ENCODE measurements at regions not wholly inside any gene's neighbourhood (a gene's known extent, or its start where the extent isn't known, plus 50 kb on each side); places are given as distances from the start of the nearest gene placed in this dataset.

GRCh38 chr7:27409311-27409710 is 166.7 kb downstream of the EVX1 start:
- no peak overlapping the region for H3K9ac ChIP-seq
- H4K20me1 ChIP-seq (ENCODE audit: insufficient read depth): no peaks in the 10 kb centered on the region
- H2AFZ ChIP-seq (ENCODE audit: low read depth): no peak overlapping the region
- no peaks in the 10 kb centered on the region for H3K36me3 ChIP-seq (replicated peaks in 1 of 2; ENCODE audit: control insufficient read depth in 1 of 2, insufficient read depth in 2 of 2, low read length in 1 of 2)
- no peaks in the 10 kb centered on the region for H3K79me2 ChIP-seq (ENCODE audit: insufficient read depth)
- POLR2A ChIA-PET: no interaction called here
- TF ChIP-seq TEAD4 (IDR thresholded peaks at IDR 0.05; ENCODE audit: borderline replicate concordance, insufficient read depth) (no peak), NRF1 (IDR thresholded peaks at IDR 0.05; ENCODE audit: low read depth, low read length) (no peak), GABPA (IDR thresholded peaks at IDR 0.05; ENCODE audit: low read depth) (no peak), TCF12 (IDR thresholded peaks at IDR 0.05) (no peak), CHD2 (IDR thresholded peaks at IDR 0.05; ENCODE audit: low read length, partially characterized antibody) (no peak), EZH2phosphoT487 (IDR thresholded peaks at IDR 0.05; ENCODE audit: borderline replicate concordance, low read depth) (no peak), ELF1 (IDR thresholded peaks at IDR 0.05) (no peak), MEF2A (IDR thresholded peaks at IDR 0.05; ENCODE audit: borderline replicate concordance, low read depth) (no peak), TAF1 (IDR thresholded peaks at IDR 0.05; ENCODE audit: borderline replicate concordance, low read depth, low read length) (no peak)
- TF ChIP-seq, protein P1, sequence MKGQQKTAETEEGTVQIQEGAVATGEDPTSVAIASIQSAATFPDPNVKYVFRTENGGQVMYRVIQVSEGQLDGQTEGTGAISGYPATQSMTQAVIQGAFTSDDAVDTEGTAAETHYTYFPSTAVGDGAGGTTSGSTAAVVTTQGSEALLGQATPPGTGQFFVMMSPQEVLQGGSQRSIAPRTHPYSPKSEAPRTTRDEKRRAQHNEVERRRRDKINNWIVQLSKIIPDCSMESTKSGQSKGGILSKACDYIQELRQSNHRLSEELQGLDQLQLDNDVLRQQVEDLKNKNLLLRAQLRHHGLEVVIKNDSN (IDR thresholded peaks at IDR 0.05; ENCODE audit: borderline replicate concordance, low read depth): no peak
- TF ChIP-seq, protein P2, sequence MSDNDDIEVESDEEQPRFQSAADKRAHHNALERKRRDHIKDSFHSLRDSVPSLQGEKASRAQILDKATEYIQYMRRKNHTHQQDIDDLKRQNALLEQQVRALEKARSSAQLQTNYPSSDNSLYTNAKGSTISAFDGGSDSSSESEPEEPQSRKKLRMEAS (IDR thresholded peaks at IDR 0.05; ENCODE audit: low read depth): no peak
- TF ChIP-seq, protein P3, sequence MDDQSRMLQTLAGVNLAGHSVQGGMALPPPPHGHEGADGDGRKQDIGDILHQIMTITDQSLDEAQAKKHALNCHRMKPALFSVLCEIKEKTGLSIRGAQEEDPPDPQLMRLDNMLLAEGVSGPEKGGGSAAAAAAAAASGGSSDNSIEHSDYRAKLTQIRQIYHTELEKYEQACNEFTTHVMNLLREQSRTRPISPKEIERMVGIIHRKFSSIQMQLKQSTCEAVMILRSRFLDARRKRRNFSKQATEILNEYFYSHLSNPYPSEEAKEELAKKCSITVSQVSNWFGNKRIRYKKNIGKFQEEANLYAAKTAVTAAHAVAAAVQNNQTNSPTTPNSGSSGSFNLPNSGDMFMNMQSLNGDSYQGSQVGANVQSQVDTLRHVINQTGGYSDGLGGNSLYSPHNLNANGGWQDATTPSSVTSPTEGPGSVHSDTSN (IDR thresholded peaks at IDR 0.05): no peak
- no peak overlapping the region for H3K4me2 ChIP-seq
- H3K4me3 ChIP-seq (ENCODE audit: low read depth in 2 of 2, low read length in 1 of 2): no peak overlapping the region
- no peaks in the 10 kb centered on the region for H3F3A ChIP-seq (replicated peaks; ENCODE audit: insufficient read depth)
- no peaks in the 10 kb centered on the region for H3K9me3 ChIP-seq
- DNase-seq: no peak
- no peaks in the 10 kb centered on the region for H3K9me2 ChIP-seq
- H3K27me3 ChIP-seq (ENCODE audit: insufficient read depth): peaks cover 7% of the 10 kb centered on the region; the same call in 1 of the 2 replicates
- no peaks in the 10 kb centered on the region for H3K4me1 ChIP-seq (ENCODE audit: control insufficient read depth in 1 of 2, insufficient read depth in 2 of 2, low read depth in 1 of 2, low read length in 1 of 2)
- no peak overlapping the region for H3K27ac ChIP-seq (ENCODE audit: low read depth in 2 of 2, low read length in 1 of 2)
- 54% methylated on average over 3 of the region's 3 CpGs for WGBS (ENCODE audit: low lambda C conversion rate)
- CTCF ChIA-PET: no interaction called here

GRCh38 chr7:27409776-27410175 is 167.2 kb downstream of the EVX1 start:
- no peak for DNase-seq
- Histone ChIP-seq H3K79me2 (ENCODE audit: insufficient read depth) (no peaks in the 10 kb centered on the region), H3K4me2 (no peak overlapping the region), H3K9me3 (no peaks in the 10 kb centered on the region), H3K9ac (no peak overlapping the region), H3K36me3 (replicated peaks in 1 of 2; ENCODE audit: control insufficient read depth in 1 of 2, insufficient read depth in 2 of 2, low read length in 1 of 2) (no peaks in the 10 kb centered on the region), H3K4me1 (ENCODE audit: control insufficient read depth in 1 of 2, insufficient read depth in 2 of 2, low read depth in 1 of 2, low read length in 1 of 2) (no peaks in the 10 kb centered on the region), H3K27ac (ENCODE audit: low read depth in 2 of 2, low read length in 1 of 2) (no peak overlapping the region), H3K27me3 (ENCODE audit: insufficient read depth) (peaks cover 6% of the 10 kb centered on the region; the same call in 1 of the 2 replicates), H3K9me2 (no peaks in the 10 kb centered on the region), H2AFZ (ENCODE audit: low read depth) (no peak overlapping the region), H3K4me3 (ENCODE audit: low read depth in 2 of 2, low read length in 1 of 2) (no peak overlapping the region), H3F3A (replicated peaks; ENCODE audit: insufficient read depth) (no peaks in the 10 kb centered on the region), H4K20me1 (ENCODE audit: insufficient read depth) (no peaks in the 10 kb centered on the region)
- WGBS (ENCODE audit: low lambda C conversion rate): 22% methylated on average over 2 of the region's 2 CpGs
- ChIA-PET CTCF (interaction anchor here (1.4 kb wide), 1 partner anchor 24 kb away, joined by 3 read pairs; no protein-coding TSS in a partner anchor), POLR2A (no interaction called here)
- TF ChIP-seq GABPA (IDR thresholded peaks at IDR 0.05; ENCODE audit: low read depth) (no peak), SMC3 (IDR thresholded peaks at IDR 0.05; ENCODE audit: low read depth, low read length) (no peak), POLR2AphosphoS5 (IDR thresholded peaks at IDR 0.05; ENCODE audit: low read depth, low read length) (no peak), SIN3A (IDR thresholded peaks at IDR 0.05; ENCODE audit: borderline replicate concordance, low read depth, low read length) (no peak), ELF1 (IDR thresholded peaks at IDR 0.05) (no peak), TEAD4 (IDR thresholded peaks at IDR 0.05; ENCODE audit: borderline replicate concordance, insufficient read depth) (no peak), CHD2 (IDR thresholded peaks at IDR 0.05; ENCODE audit: low read length, partially characterized antibody) (no peak), MEF2A (IDR thresholded peaks at IDR 0.05; ENCODE audit: borderline replicate concordance, low read depth) (no peak), NFIC (IDR thresholded peaks at IDR 0.05; ENCODE audit: borderline replicate concordance) (no peak), FOSL2 (IDR thresholded peaks at IDR 0.05; ENCODE audit: borderline replicate concordance, low read depth) (no peak)
- TF ChIP-seq, protein P2 (IDR thresholded peaks at IDR 0.05; ENCODE audit: low read depth): no peak
- TF ChIP-seq, protein P1 (IDR thresholded peaks at IDR 0.05; ENCODE audit: borderline replicate concordance, low read depth): no peak

All from SK-N-SH (cell line).